ENCODE measurements at regions not wholly inside any gene's neighbourhood (a gene's known extent, or its start where the extent isn't known, plus 50 kb on each side); places are given as distances from the start of the nearest gene placed in this dataset.

- no peaks in the 10 kb centered on the region for H3K27me3 Mint-ChIP-seq (ENCODE audit: insufficient read depth)
- H3K9me3 ChIP-seq (ENCODE audit: control insufficient read depth, low read length): no peaks in the 10 kb centered on the region
- no peaks in the 10 kb centered on the region for H3K4me1 ChIP-seq (ENCODE audit: control insufficient read depth, insufficient read depth, low read length)
- no peak overlapping the region for H3K27ac Mint-ChIP-seq
- H3K4me3 Mint-ChIP-seq: no peak overlapping the region
- H3K4me1 Mint-ChIP-seq: peaks cover 6% of the 10 kb centered on the region
- H3K4me3 ChIP-seq (ENCODE audit: low read length): no peak overlapping the region
- DNase-seq: no peak
- 83% methylated on average over 1 of the region's 1 CpG; no CpG with 5 or more reads in 1 of the 2 experiments for WGBS, 2 experiments (ENCODE audit: insufficient coverage in 1 of 2, insufficient read length in 1 of 2)
- H3K9me3 Mint-ChIP-seq: no peaks in the 10 kb centered on the region
- no peaks in the 10 kb centered on the region for H3K36me3 Mint-ChIP-seq (ENCODE audit: low read depth)
- no peaks in the 10 kb centered on the region for H3K27me3 ChIP-seq (ENCODE audit: control insufficient read depth, insufficient read depth, low read length, poor library complexity, severe bottlenecking)
- no peak overlapping the region for H3K9ac ChIP-seq (ENCODE audit: extremely low read depth, low read length, poor library complexity, severe bottlenecking)
- TF ChIP-seq, protein P1, sequence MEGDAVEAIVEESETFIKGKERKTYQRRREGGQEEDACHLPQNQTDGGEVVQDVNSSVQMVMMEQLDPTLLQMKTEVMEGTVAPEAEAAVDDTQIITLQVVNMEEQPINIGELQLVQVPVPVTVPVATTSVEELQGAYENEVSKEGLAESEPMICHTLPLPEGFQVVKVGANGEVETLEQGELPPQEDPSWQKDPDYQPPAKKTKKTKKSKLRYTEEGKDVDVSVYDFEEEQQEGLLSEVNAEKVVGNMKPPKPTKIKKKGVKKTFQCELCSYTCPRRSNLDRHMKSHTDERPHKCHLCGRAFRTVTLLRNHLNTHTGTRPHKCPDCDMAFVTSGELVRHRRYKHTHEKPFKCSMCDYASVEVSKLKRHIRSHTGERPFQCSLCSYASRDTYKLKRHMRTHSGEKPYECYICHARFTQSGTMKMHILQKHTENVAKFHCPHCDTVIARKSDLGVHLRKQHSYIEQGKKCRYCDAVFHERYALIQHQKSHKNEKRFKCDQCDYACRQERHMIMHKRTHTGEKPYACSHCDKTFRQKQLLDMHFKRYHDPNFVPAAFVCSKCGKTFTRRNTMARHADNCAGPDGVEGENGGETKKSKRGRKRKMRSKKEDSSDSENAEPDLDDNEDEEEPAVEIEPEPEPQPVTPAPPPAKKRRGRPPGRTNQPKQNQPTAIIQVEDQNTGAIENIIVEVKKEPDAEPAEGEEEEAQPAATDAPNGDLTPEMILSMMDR (conservative IDR thresholded peaks at IDR 0.05): no peak
- H3K36me3 ChIP-seq (ENCODE audit: control insufficient read depth, insufficient read depth, low read length): no peaks in the 10 kb centered on the region
- no peak overlapping the region for H3K27ac ChIP-seq (ENCODE audit: low read depth, low read length)
Measured at GRCh38 chr3:106332129-106332528, 463.3 kb upstream of the CBLB start.

GRCh38 chr3:106332884-106333283 is 464.1 kb upstream of the CBLB start:
- no peak overlapping the region for H3K27ac ChIP-seq (ENCODE audit: low read depth, low read length)
- Mint-ChIP-seq H3K36me3 (ENCODE audit: low read depth) (no peaks in the 10 kb centered on the region), H3K4me1 (peaks cover 3% of the 10 kb centered on the region), H3K27ac (peak overlapping the region; percentile 45), H3K27me3 (ENCODE audit: insufficient read depth) (no peaks in the 10 kb centered on the region), H3K4me3 (no peak overlapping the region), H3K9me3 (no peaks in the 10 kb centered on the region)
- peak; percentile 56 for DNase-seq
- H3K4me3 ChIP-seq (ENCODE audit: low read length): no peak overlapping the region
- no peaks in the 10 kb centered on the region for H3K27me3 ChIP-seq (ENCODE audit: control insufficient read depth, insufficient read depth, low read length, poor library complexity, severe bottlenecking)
- TF ChIP-seq, protein P1 (conservative IDR thresholded peaks at IDR 0.05): peak; percentile 39
- WGBS, 2 experiments (ENCODE audit: insufficient coverage in 1 of 2, insufficient read length in 1 of 2): 71 to 98% methylated on average over 1 to 2 of the region's 2 CpGs
- H3K36me3 ChIP-seq (ENCODE audit: control insufficient read depth, insufficient read depth, low read length): no peaks in the 10 kb centered on the region
- no peaks in the 10 kb centered on the region for H3K4me1 ChIP-seq (ENCODE audit: control insufficient read depth, insufficient read depth, low read length)
- no peak overlapping the region for H3K9ac ChIP-seq (ENCODE audit: extremely low read depth, low read length, poor library complexity, severe bottlenecking)
- H3K9me3 ChIP-seq (ENCODE audit: control insufficient read depth, low read length): no peaks in the 10 kb centered on the region

GRCh38 chr3:106333911-106334618 is 465.3 kb upstream of the CBLB start:
- Mint-ChIP-seq H3K9me3 (no peaks in the 10 kb centered on the region), H3K4me3 (no peak overlapping the region), H3K27me3 (ENCODE audit: insufficient read depth) (no peaks in the 10 kb centered on the region), H3K4me1 (peaks cover 3% of the 10 kb centered on the region), H3K27ac (no peak overlapping the region), H3K36me3 (ENCODE audit: low read depth) (no peaks in the 10 kb centered on the region)
- WGBS, 2 experiments (ENCODE audit: insufficient coverage in 1 of 2, insufficient read length in 1 of 2): 80 to 95% methylated on average over 1 to 3 of the region's 3 CpGs
- Histone ChIP-seq H3K27me3 (ENCODE audit: control insufficient read depth, insufficient read depth, low read length, poor library complexity, severe bottlenecking) (no peaks in the 10 kb centered on the region), H3K9me3 (ENCODE audit: control insufficient read depth, low read length) (no peaks in the 10 kb centered on the region), H3K4me3 (ENCODE audit: low read length) (no peak overlapping the region), H3K4me1 (ENCODE audit: control insufficient read depth, insufficient read depth, low read length) (no peaks in the 10 kb centered on the region), H3K36me3 (ENCODE audit: control insufficient read depth, insufficient read depth, low read length) (no peaks in the 10 kb centered on the region), H3K9ac (ENCODE audit: extremely low read depth, low read length, poor library complexity, severe bottlenecking) (no peak overlapping the region), H3K27ac (ENCODE audit: low read depth, low read length) (no peak overlapping the region)
- TF ChIP-seq, protein P1 (conservative IDR thresholded peaks at IDR 0.05): no peak
- no peak for DNase-seq

Data from endodermal cell (in vitro differentiated cells).